ENCODE measurements at regions not wholly inside any gene's neighbourhood (a gene's known extent, or its start where the extent isn't known, plus 50 kb on each side); places are given as distances from the start of the nearest gene placed in this dataset.
"Not testable (repeated sequence)": the region's sequence is repeated elsewhere in the genome, so short reads cannot be mapped to it uniquely, and the experiment has no call there.

- TF ChIP-seq SUZ12 (IDR thresholded peaks at IDR 0.05); NFRKB (IDR thresholded peaks at IDR 0.05); ARNT (IDR thresholded peaks at IDR 0.05); FOXM1 (IDR thresholded peaks at IDR 0.05; ENCODE audit: borderline replicate concordance); BHLHE40 (IDR thresholded peaks at IDR 0.05; ENCODE audit: borderline replicate concordance): not testable (repeated sequence)
These were observed 4498.0 kb upstream of the OR11H1 start for GRCh38 chr22:11029967-11030366.
